ENCODE measurements at regions not wholly inside any gene's neighbourhood (a gene's known extent, or its start where the extent isn't known, plus 50 kb on each side); places are given as distances from the start of the nearest gene placed in this dataset.

- WGBS: 72% methylated on average over 5 of the region's 5 CpGs
- DNase-seq (ENCODE audit: low spot score): no peak
Measured at GRCh38 chr14:46444666-46445065, 206.9 kb downstream of the RPL10L start.

DNA sequence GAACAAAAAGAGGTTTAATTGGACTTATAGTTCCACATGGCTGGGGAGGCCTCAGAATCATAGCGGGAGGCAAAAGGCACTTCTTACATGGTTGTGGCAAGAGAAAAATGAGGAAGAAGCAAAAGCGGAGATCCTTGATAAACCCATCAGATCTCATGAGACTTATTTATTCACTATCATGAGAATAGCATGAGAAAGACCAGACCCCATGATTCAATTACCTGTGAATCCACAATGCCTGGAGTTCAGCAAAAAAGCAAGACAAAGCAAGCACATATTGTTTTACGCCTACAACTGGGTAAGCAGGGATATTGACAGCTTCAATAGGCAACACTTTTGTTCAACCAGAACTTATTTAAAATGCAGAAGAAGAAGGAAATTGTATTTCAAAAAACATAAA lies 218.2 kb downstream of the RPL10L start:
- peaks cover 0 to 2% (median 0%) of the 10 kb centered on the region in 4 donors for H3K27me3 ChIP-seq (ENCODE audit: control insufficient read depth in 4 of 4, insufficient read depth in 4 of 4, low read length in 3 of 4)
- DNase-seq (ENCODE audit: low spot score): no peak
- H3K36me3 ChIP-seq (ENCODE audit: control insufficient read depth in 4 of 4, insufficient read depth in 3 of 4, low read depth in 1 of 4, low read length in 3 of 4): no peaks in the 10 kb centered on the region
- H3K4me1 ChIP-seq (ENCODE audit: control insufficient read depth in 4 of 4, insufficient read depth in 4 of 4, low read length in 3 of 4): no peaks in the 10 kb centered on the region
- H3K4me3 ChIP-seq (ENCODE audit: low read depth in 1 of 3, low read length in 3 of 3): no peak overlapping the region
- 97% methylated on average over 3 of the region's 3 CpGs for WGBS
- H3K9me3 ChIP-seq (ENCODE audit: control insufficient read depth in 4 of 4, low read length in 3 of 4): no peaks in the 10 kb centered on the region
- H3K9ac ChIP-seq (ENCODE audit: low read depth in 1 of 2, low read length in 2 of 2): no peak overlapping the region
- H3K27ac ChIP-seq (ENCODE audit: low read depth in 1 of 2, low read length in 2 of 2): no peak overlapping the region
- TF ChIP-seq NR2F2 (IDR thresholded peaks at IDR 0.05): no peak
- no peak for TF ChIP-seq GABPA (IDR thresholded peaks at IDR 0.05 in 1 of 2, conservative IDR thresholded peaks at IDR 0.05 in 1 of 2)
- TF ChIP-seq REST (IDR thresholded peaks at IDR 0.05): no peak
- TF ChIP-seq ZBTB33 (IDR thresholded peaks at IDR 0.05): no peak

More at GRCh38 chr14:46444666-46445065, 206.9 kb downstream of the RPL10L start:
- H3K27ac ChIP-seq (ENCODE audit: low read depth in 1 of 2, low read length in 2 of 2): no peak overlapping the region
- H3K27me3 ChIP-seq (ENCODE audit: control insufficient read depth in 4 of 4, insufficient read depth in 4 of 4, low read length in 3 of 4): peaks cover 0 to 2% (median 0%) of the 10 kb centered on the region in 4 donors
- no peaks in the 10 kb centered on the region for H3K36me3 ChIP-seq (ENCODE audit: control insufficient read depth in 4 of 4, insufficient read depth in 3 of 4, low read depth in 1 of 4, low read length in 3 of 4)
- no peak overlapping the region for H3K4me3 ChIP-seq (ENCODE audit: low read depth in 1 of 3, low read length in 3 of 3)
- H3K4me1 ChIP-seq (ENCODE audit: control insufficient read depth in 4 of 4, insufficient read depth in 4 of 4, low read length in 3 of 4): no peaks in the 10 kb centered on the region
- H3K9ac ChIP-seq (ENCODE audit: low read depth in 1 of 2, low read length in 2 of 2): no peak overlapping the region
- no peak for TF ChIP-seq GABPA (IDR thresholded peaks at IDR 0.05 in 1 of 2, conservative IDR thresholded peaks at IDR 0.05 in 1 of 2)
- no peaks in the 10 kb centered on the region for H3K9me3 ChIP-seq (ENCODE audit: control insufficient read depth in 4 of 4, low read length in 3 of 4)

DNA sequence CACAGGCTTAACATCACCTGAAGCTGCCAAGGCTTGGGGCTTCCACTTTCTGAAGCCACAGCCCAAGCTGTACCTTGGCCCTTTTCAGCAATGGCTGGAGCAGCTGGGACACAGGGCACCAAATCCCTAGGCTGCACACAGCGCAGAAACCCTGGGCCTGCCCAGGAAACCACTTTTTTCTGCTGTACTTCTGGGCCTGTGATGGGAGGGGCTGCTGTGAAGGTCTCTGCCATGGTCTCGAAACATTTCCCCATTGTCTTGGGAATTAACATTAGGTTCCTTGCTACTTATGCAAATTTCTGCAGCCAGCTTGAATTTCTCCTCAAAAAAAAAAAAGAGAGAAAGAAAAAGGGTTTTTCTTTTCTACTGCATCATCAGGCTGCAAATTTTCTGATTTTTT lies 219.1 kb downstream of the RPL10L start:
- H3K27ac ChIP-seq (ENCODE audit: low read depth in 1 of 2, low read length in 2 of 2): no peak overlapping the region
- no peak for TF ChIP-seq REST (IDR thresholded peaks at IDR 0.05)
- TF ChIP-seq FOXA2 (IDR thresholded peaks at IDR 0.05): no peak
- TF ChIP-seq EGR1 (IDR thresholded peaks at IDR 0.05; ENCODE audit: low read depth in 2 of 2): no peak
- TF ChIP-seq HNF4A (conservative IDR thresholded peaks at IDR 0.05): no peak
- TF ChIP-seq RXRA (IDR thresholded peaks at IDR 0.05): no peak
- TF ChIP-seq SP1 (IDR thresholded peaks at IDR 0.05): no peak
- no peak for TF ChIP-seq JUND (IDR thresholded peaks at IDR 0.05)
- TF ChIP-seq MAX (IDR thresholded peaks at IDR 0.05): no peak
- no peak for TF ChIP-seq YY1 (IDR thresholded peaks at IDR 0.05)
- no peaks in the 10 kb centered on the region for H3K9me3 ChIP-seq (ENCODE audit: control insufficient read depth in 4 of 4, low read length in 3 of 4)
- H3K4me1 ChIP-seq (ENCODE audit: control insufficient read depth in 4 of 4, insufficient read depth in 4 of 4, low read length in 3 of 4): no peaks in the 10 kb centered on the region
- no peaks in the 10 kb centered on the region for H3K36me3 ChIP-seq (ENCODE audit: control insufficient read depth in 4 of 4, insufficient read depth in 3 of 4, low read depth in 1 of 4, low read length in 3 of 4)
- H3K4me3 ChIP-seq (ENCODE audit: low read depth in 1 of 3, low read length in 3 of 3): no peak overlapping the region
- 74% methylated on average over 2 of the region's 2 CpGs for WGBS
- DNase-seq (ENCODE audit: low spot score): no peak
- no peak overlapping the region for H3K9ac ChIP-seq (ENCODE audit: low read depth in 1 of 2, low read length in 2 of 2)
- H3K27me3 ChIP-seq (ENCODE audit: control insufficient read depth in 4 of 4, insufficient read depth in 4 of 4, low read length in 3 of 4): no peaks in the 10 kb centered on the region

All from liver (tissue), 7 donors.